Stimulated activated naive CD4-positive, alpha-beta T cell (primary cell): ENCODE measurements at regions not wholly inside any gene's neighbourhood (a gene's known extent, or its start where the extent isn't known, plus 50 kb on each side); places are given as distances from the start of the nearest gene placed in this dataset.
"Not testable (repeated sequence)": the region's sequence is repeated elsewhere in the genome, so short reads cannot be mapped to it uniquely, and the experiment has no call there.

Experiments
- DNase-seq, 6 experiments: peaks; one replicate each; lab custom pipeline; 2025; lab: John Stamatoyannopoulos, UW

DNA sequence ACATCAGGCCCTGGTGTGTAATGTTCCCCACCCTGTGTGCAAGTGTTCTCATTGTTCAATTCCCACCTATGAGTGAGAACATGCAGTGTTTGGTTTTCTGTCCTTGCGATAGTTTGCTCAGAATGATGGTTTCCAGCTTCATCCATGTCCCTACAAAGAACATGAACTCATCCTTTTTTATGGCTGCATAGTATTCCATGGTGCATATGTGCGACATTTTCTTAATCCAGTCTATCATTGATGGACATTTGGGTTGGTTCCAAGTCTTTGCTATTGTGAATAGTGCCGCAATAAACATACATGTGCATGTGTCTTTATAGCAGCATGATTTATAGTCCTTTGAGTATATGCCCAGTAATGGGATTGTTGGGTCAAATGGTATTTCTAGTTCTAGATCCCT is 60.5 kb upstream of the PSME4 start:
- not testable (repeated sequence) for DNase-seq

GRCh38 chr2:54030806-54031205 is 60.0 kb upstream of the PSME4 start:
- no peak for DNase-seq

GRCh38 chr2:54030396-54030741 is 59.6 kb upstream of the PSME4 start:
- DNase-seq = no peak

DNA sequence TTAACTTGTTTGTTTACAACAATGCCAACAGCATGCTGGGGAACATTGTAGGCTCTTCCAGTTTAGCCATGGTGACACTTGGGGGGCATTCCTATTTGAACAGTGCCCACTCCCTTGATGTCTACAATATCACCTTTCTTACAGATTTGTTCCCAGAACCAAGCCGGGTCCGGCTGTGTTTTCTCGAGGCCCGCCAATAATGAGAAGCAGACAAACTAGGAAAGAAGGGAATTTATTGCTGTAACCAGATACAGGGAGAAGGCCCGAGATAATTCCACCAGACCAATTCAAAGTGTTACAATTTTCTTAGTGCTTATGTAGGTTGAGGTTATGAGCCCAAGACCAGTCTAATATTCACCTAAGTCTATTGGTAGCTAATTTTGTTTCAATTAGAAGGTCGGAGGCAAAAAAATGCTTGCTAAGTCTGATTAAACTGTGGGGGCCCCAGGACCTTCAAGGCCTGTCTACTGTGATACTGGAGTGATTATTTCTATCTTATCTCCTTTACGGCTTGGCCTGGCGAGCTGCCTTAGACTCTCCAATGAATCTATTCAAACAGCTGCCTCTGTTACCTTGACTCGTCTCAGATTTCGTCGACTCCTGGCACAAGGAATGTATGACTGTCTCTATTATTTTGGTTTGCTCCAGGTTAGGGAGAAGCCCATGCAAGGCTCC is 59.1 kb upstream of the PSME4 start:
- DNase-seq = no peak

DNA sequence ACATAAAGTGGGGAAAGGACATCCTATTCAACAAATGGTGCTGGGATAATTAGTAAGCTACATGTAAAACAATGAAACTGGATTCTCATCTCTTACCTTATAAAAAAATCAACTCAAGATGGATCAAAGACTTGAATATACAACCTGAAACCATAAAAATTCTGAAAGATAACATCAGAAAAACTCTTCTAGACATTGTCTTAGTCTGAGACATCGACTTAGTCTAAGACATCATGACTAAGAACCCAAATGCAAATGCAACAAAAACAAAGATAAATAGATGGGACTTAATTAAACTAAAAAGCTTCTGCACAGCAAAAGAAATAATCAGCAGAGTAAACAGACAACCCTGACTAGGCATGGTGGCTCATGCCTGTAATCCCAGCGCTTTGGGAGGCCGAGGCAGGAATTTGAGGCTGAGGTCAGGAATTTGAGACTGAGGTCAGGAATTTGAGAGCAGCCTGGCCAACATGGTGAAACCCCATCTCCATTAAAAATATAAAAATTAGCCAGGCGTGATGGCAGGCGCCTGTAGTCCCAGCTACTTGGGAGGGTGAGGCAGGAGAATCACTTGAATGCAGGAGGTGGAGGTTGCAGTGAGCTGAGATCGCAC is 54.8 kb upstream of the PSME4 start:
- DNase-seq = not testable (repeated sequence)

- DNase-seq = no peak
Observed at GRCh38 chr2:54024576-54024975, 53.8 kb upstream of the PSME4 start.

- no peak for DNase-seq
Observed at GRCh38 chr2:54021702-54022101, 50.9 kb upstream of the PSME4 start.

DNA sequence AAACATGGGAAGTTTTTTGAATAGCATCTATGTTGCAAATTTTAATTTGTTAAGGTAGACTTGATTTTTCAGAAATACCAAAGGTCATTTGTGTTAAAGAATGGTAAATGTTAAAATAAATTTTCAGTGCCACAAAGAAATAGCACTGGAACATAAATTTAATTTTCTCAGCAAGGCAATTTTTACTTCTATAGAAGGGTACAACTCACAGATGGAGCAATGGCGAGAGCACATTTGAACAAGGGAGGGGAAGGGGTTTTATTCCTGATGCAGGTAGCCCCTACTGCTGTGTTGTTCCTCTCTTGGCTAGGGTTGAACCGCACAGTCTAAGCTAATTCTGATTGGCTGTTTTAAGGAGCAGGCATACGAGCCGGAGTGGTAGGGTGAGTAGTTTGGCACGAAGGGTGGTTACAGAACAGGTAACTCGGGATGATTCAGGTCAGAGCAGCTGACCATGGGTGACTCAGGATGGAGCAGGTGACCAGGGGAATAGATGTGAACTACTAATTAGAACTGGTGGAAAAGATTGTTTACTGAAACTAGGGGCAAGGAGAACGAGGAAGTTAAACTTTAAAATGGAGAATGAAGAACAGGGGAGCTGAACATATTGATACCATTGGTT is 50.1 kb upstream of the PSME4 start:
- DNase-seq = no peak
